Transverse colon (tissue), 4 donors: ENCODE measurements at regions not wholly inside any gene's neighbourhood (a gene's known extent, or its start where the extent isn't known, plus 50 kb on each side); places are given as distances from the start of the nearest gene placed in this dataset.

Experiments used
- DNase-seq: peaks from one replicate; pipeline ENCODE4 v3.0.0-alpha.2; 2019
- H3K27ac ChIP-seq, 4 donors: fragments of 200-600 bp; sonication (generic); 2 replicates each; pipeline ENCODE4 v1.5.1; 2016 to 2018; ENCODE audit warnings: inconsistent platforms in 4 of 4
- H3K27me3 ChIP-seq: fragments of 200-600 bp; sonication (generic); 2 replicates; pipeline ENCODE4 v1.5.1; 2017; ENCODE audit warnings: inconsistent platforms
- H3K36me3 ChIP-seq, 4 donors: fragments of 200-600 bp; sonication (generic); 2 replicates each; pipeline ENCODE4 v1.5.1; 2017 to 2019; ENCODE audit warnings: inconsistent platforms in 4 of 4
- H3K4me1 ChIP-seq, 4 donors: fragments of 200-600 bp; sonication (generic); 2 replicates each; pipeline ENCODE4 v1.5.1; 2017 to 2020; ENCODE audit warnings: inconsistent platforms in 4 of 4
- H3K4me3 ChIP-seq, 4 donors: fragments of 200-600 bp; sonication (generic); 1 replicate in 1 of 4; 2 replicates in 3 of 4; pipeline versions ENCODE4 v1.5.1 to v1.6.1; 2017 to 2019; ENCODE audit warnings: inconsistent platforms in 4 of 4
- H3K9me3 ChIP-seq, 2 donors: fragments of 200-600 bp; sonication (generic); 2 replicates each; pipeline ENCODE4 v1.5.1; 2017 to 2019; ENCODE audit warnings: inconsistent platforms in 2 of 2
- CTCF ChIP-seq, 5 experiments: fragments of 200-600 bp in 3 of 5; fragments of 450-650 bp in 2 of 5; sonication (generic) in 3 of 5; IDR thresholded peaks; 1 replicate in 2 of 5; 2 replicates in 3 of 5; pipeline ENCODE4 v1.5.1; 2016 to 2017; ENCODE audit warnings: antibody characterized with exemption in 5 of 5, inconsistent platforms in 3 of 5, mild to moderate bottlenecking in 2 of 5, moderate library complexity in 1 of 5
- EP300 ChIP-seq: sonication (generic); formaldehyde crosslinking; IDR thresholded peaks from one replicate; pipeline ENCODE4 v1.6.1; 2017; ENCODE audit warnings: antibody characterized with exemption, low read depth
- POLR2A ChIP-seq: fragments of 450-650 bp; IDR thresholded peaks from one replicate; pipeline ENCODE4 v1.6.1; 2016; ENCODE audit warnings: antibody characterized with exemption, mild to moderate bottlenecking, moderate library complexity
- POLR2AphosphoS5 ChIP-seq, 3 donors: sonication (generic); formaldehyde crosslinking; IDR thresholded peaks; one replicate each; pipeline ENCODE4 v1.6.1; 2016; ENCODE audit warnings: antibody characterized with exemption in 3 of 3
- WGBS, 2 donors: methylation state at CpG; one replicate each; pipeline ENCODE4 v1.1.5; 2018; ENCODE audit warnings: low coverage in 1 of 2; 5-methylcytosine and 5-hydroxymethylcytosine counted together
- in situ Hi-C, 4 donors: fragments of 200-750 bp; cut with MboI; loops; one replicate each; pipeline versions ENCODE4 v1.15.0 to v1.15.1; 2017; ENCODE audit warnings: low sequenced_read_pairs in 3 of 4, low pct_ligation_motif_present in 1 of 4, low pct_unique_long_range_greater_than_20kb in 1 of 4
- intact Hi-C: fragments of 100-400 bp; cut with DNase I; formaldehyde crosslinking; loops from one replicate; pipeline ENCODE4 v1.15.1; 2023; ENCODE audit warnings: low total_unique reads

- WGBS, 2 donors: 44 to 65% methylated on average over 2 of the region's 2 CpGs
- Histone ChIP-seq H3K4me3 (no peak overlapping the region), H3K36me3 (no peaks in the 10 kb centered on the region), H3K27ac (no peak overlapping the region), H3K9me3 (no peaks in the 10 kb centered on the region), H3K4me1 (no peaks in the 10 kb centered on the region), H3K27me3 (no peaks in the 10 kb centered on the region)
- in situ Hi-C loops: loop anchor here in 2 of 4 donors (25.0 kb wide), 1 partner anchor 632 kb away; no protein-coding TSS in a partner anchor
- TF ChIP-seq EP300 (no peak), POLR2AphosphoS5 (IDR thresholded peaks at IDR 0.05) (no peak), POLR2A (no peak), CTCF (IDR thresholded peaks at IDR 0.05) (no peak)
- intact Hi-C loops: no loop called here
- DNase-seq: no peak
These were observed 457.8 kb upstream of the MEX3C start for GRCh38 chr18:51655327-51655698.

- Histone ChIP-seq H3K27me3 (no peaks in the 10 kb centered on the region), H3K4me3 (no peak overlapping the region), H3K36me3 (no peaks in the 10 kb centered on the region), H3K4me1 (no peaks in the 10 kb centered on the region), H3K9me3 (no peaks in the 10 kb centered on the region), H3K27ac (no peak overlapping the region)
- no peak for DNase-seq
- TF ChIP-seq EP300 (no peak), POLR2A (no peak), CTCF (IDR thresholded peaks at IDR 0.05) (no peak), POLR2AphosphoS5 (IDR thresholded peaks at IDR 0.05) (no peak)
- intact Hi-C loops (no loop called here), in situ Hi-C loops (loop anchor here in 2 of 4 donors (25.0 kb wide), 1 partner anchor 631 kb away; no protein-coding TSS in a partner anchor)
- WGBS, 2 donors: 83 to 89% methylated on average over 5 to 12 of the region's 12 CpGs
These were observed 458.8 kb upstream of the MEX3C start for GRCh38 chr18:51656249-51656648.

GRCh38 chr18:51658436-51658835 is 461.0 kb upstream of the MEX3C start:
- Histone ChIP-seq H3K4me1 (no peaks in the 10 kb centered on the region), H3K27ac (no peak overlapping the region), H3K4me3 (no peak overlapping the region), H3K27me3 (no peaks in the 10 kb centered on the region), H3K36me3 (no peaks in the 10 kb centered on the region), H3K9me3 (no peaks in the 10 kb centered on the region)
- intact Hi-C loops (no loop called here), in situ Hi-C loops (loop anchor here in 2 of 4 donors (25.0 kb wide), 1 partner anchor 629 kb away; no protein-coding TSS in a partner anchor)
- WGBS, 2 donors: 48 to 67% methylated on average over 3 to 4 of the region's 4 CpGs
- TF ChIP-seq POLR2A: no peak
- no peak for TF ChIP-seq POLR2AphosphoS5 (IDR thresholded peaks at IDR 0.05)
- no peak for TF ChIP-seq CTCF (IDR thresholded peaks at IDR 0.05)
- no peak for TF ChIP-seq EP300
- DNase-seq: no peak

- no peak overlapping the region for H3K27ac ChIP-seq
- H3K27me3 ChIP-seq: no peaks in the 10 kb centered on the region
- in situ Hi-C loops (loop anchor here in 3 of 4 donors (10.0 to 25.0 kb wide), 2 partner anchors 625 to 628 kb away; no protein-coding TSS in a partner anchor), intact Hi-C loops (no loop called here)
- no peaks in the 10 kb centered on the region for H3K4me1 ChIP-seq
- no peaks in the 10 kb centered on the region for H3K36me3 ChIP-seq
- no peaks in the 10 kb centered on the region for H3K9me3 ChIP-seq
- H3K4me3 ChIP-seq: no peak overlapping the region
- TF ChIP-seq EP300: no peak
- TF ChIP-seq POLR2A: no peak
- TF ChIP-seq CTCF (IDR thresholded peaks at IDR 0.05): no peak
- no peak for TF ChIP-seq POLR2AphosphoS5 (IDR thresholded peaks at IDR 0.05)
- 67 to 79% methylated on average over 1 to 3 of the region's 3 CpGs for whole genome bisulfite sequencing, 2 donors
- DNase-seq: no peak
These were observed 462.3 kb upstream of the MEX3C start for GRCh38 chr18:51659781-51660180.
